ENCODE measurements at regions not wholly inside any gene's neighbourhood (a gene's known extent, or its start where the extent isn't known, plus 50 kb on each side); places are given as distances from the start of the nearest gene placed in this dataset.

- TF ChIP-seq CTCF (IDR thresholded peaks at IDR 0.05) (no peak), RAD21 (conservative IDR thresholded peaks at IDR 0.05 in 1 of 2, IDR thresholded peaks at IDR 0.05 in 1 of 2) (no peak), RFX5 (IDR thresholded peaks at IDR 0.05) (no peak), PHF8 (IDR thresholded peaks at IDR 0.05; ENCODE audit: borderline replicate concordance, low read depth) (no peak), POLR2A (IDR thresholded peaks at IDR 0.05; ENCODE audit: low read length) (no peak), HDAC2 (IDR thresholded peaks at IDR 0.05) (no peak), SMC3 (IDR thresholded peaks at IDR 0.05) (no peak)
Measured at GRCh38 chr4:189519186-189519585, 421.5 kb upstream of the FRG1 start.

Measured in A549 (cell line).